BJ (cell line): ENCODE measurements at regions not wholly inside any gene's neighbourhood (a gene's known extent, or its start where the extent isn't known, plus 50 kb on each side); places are given as distances from the start of the nearest gene placed in this dataset.

Experiments used
- CTCF ChIA-PET: fragments of 350-600 bp; formaldehyde crosslinking; extraction: SDS; loops from one replicate; lab custom pipeline; 2021; ENCODE audit warnings: antibody characterized with exemption, inconsistent platforms; lab: Yijun Ruan, JAX
- POLR2A ChIA-PET: fragments of 300-600 bp; sonication (Branson Sonifier 250); formaldehyde crosslinking; extraction: SDS; loops from one replicate; lab custom pipeline; 2021; ENCODE audit warnings: antibody characterized with exemption; lab: Charles Lee
- DNase-seq: peaks from one replicate; pipeline ENCODE4 v3.0.0-alpha.2; 2011; ENCODE audit warnings: low read depth
- H3K27me3 ChIP-seq: 2 replicates; pipeline ENCODE4 v1.6.0; 2011; ENCODE audit warnings: low read length; ENCODE audit not compliant: control insufficient read depth, insufficient read depth
- H3K36me3 ChIP-seq: 2 replicates; pipeline ENCODE4 v1.5.1; 2011; ENCODE audit warnings: low read length; ENCODE audit not compliant: control insufficient read depth, insufficient read depth
- H3K4me3 ChIP-seq: 2 replicates; pipeline ENCODE4 v1.5.1; 2011; ENCODE audit warnings: low read depth, mild to moderate bottlenecking, control low read depth, low read length
- TF ChIP-seq, protein P1 (sequence below): IDR thresholded peaks from 2 replicates; pipeline ENCODE4 v1.5.1; 2011; ENCODE audit warnings: low read depth, mild to moderate bottlenecking, control low read depth, inconsistent platforms, low read length, moderate library complexity; ENCODE audit not compliant: insufficient read depth

DNA sequence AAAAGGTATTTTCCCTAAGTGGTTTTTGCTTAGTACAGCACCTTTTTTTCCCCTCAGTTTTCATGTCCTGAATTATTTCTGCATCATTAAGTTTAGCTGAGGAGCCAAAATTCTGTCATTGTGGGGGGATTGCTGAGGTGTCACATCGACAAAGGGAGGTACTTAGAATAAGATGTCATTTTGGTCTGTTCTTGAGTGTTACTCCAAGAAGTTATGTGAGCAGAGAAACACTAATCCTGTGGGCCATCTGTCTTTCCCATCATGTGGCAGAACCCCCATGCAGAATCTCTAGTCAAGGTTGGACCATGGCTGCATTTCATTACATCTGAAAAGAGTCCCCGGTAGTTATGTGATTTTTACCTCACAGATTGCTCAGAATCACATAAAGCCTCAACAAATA lies 167.8 kb upstream of the CENPW start:
- Histone ChIP-seq H3K36me3 (no peaks in the 10 kb centered on the region), H3K27me3 (no peaks in the 10 kb centered on the region), H3K4me3 (no peak overlapping the region)
- no peak for DNase-seq
- CTCF ChIA-PET, result interaction anchor here (0.9 to 1.2 kb wide), 2 partner anchors 11 to 24 kb away, joined by 3 read pairs; no protein-coding TSS in a partner anchor
- POLR2A ChIA-PET, result no interaction called here
- TF ChIP-seq, protein P1, sequence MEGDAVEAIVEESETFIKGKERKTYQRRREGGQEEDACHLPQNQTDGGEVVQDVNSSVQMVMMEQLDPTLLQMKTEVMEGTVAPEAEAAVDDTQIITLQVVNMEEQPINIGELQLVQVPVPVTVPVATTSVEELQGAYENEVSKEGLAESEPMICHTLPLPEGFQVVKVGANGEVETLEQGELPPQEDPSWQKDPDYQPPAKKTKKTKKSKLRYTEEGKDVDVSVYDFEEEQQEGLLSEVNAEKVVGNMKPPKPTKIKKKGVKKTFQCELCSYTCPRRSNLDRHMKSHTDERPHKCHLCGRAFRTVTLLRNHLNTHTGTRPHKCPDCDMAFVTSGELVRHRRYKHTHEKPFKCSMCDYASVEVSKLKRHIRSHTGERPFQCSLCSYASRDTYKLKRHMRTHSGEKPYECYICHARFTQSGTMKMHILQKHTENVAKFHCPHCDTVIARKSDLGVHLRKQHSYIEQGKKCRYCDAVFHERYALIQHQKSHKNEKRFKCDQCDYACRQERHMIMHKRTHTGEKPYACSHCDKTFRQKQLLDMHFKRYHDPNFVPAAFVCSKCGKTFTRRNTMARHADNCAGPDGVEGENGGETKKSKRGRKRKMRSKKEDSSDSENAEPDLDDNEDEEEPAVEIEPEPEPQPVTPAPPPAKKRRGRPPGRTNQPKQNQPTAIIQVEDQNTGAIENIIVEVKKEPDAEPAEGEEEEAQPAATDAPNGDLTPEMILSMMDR, result no peak

DNA sequence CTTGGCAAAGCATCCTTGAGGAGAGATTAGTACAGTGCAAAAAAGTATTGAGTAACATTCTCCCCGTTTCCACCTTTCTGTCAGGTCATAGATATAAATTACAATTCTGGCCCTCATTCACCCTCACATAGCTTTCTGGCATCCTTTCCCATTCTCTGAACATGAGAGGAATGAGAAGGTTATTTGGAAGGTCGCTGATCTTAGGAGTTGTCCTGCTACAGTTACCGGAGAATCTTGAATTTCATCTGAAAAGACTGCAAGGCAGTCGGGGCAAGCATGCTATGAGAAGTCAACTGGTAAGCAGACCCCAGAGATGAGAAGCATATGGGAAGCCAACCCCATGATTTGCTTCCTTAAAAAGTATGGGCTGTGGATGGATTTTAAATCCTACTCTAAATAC lies 166.7 kb upstream of the CENPW start:
- ChIA-PET CTCF (interaction anchor here (1.2 kb wide), 1 partner anchor 25 kb away, joined by 3 read pairs; no protein-coding TSS in a partner anchor), POLR2A (no interaction called here)
- TF ChIP-seq, protein P1, result no peak
- no peak for DNase-seq
- H3K27me3 ChIP-seq, result peaks cover 1% of the 10 kb centered on the region; the same call in 1 of the 2 replicates
- H3K36me3 ChIP-seq, result no peaks in the 10 kb centered on the region
- H3K4me3 ChIP-seq, result no peak overlapping the region

DNA sequence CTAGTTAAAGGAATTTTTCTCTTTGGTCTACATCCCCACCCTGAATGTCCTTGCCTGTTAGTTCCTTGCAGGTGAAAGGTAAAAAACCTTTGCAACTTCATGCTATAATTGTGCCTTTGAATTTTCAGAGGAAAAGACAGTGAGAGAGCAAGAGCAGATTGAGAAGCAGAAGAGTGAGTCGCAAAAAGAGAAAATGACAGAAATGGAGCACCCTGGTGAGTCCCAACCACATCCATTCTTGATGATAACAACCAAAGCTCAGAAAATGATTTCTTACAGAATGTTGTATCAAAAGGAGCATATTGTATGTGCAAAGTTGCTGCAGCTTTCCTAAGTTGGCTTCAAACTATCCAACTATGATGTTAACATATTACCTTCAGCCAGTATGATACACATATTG lies 165.2 kb upstream of the CENPW start:
- no peak overlapping the region for H3K4me3 ChIP-seq
- DNase-seq, result no peak
- ChIA-PET CTCF (interaction anchor here (0.5 to 2.0 kb wide), 3 partner anchors 139 to 179 kb away, joined by 3 to 11 read pairs (median 6); no protein-coding TSS in a partner anchor), POLR2A (no interaction called here)
- no peaks in the 10 kb centered on the region for H3K36me3 ChIP-seq
- H3K27me3 ChIP-seq, result peaks cover 1% of the 10 kb centered on the region; the same call in 1 of the 2 replicates
- TF ChIP-seq, protein P1, result no peak

DNA sequence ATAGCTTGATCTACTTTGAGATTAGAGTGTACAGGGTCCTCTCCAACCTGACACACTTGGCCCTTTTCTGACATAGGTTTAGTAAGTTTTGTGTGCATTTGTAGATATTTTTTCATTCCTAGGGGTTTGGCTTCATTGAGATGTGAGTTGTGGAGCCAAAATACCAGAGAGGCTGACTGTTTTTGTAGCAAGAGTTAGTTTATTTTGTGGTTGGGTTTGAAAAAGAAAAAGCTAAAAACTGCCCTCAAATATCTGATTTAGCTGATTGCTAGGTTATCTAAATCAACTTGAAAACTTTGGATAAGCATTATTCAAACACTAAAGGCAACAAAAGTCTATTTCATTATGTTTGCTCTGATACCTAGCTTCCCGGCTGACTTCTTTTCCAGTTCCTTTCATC lies 164.7 kb upstream of the CENPW start:
- TF ChIP-seq, protein P1, result no peak
- Histone ChIP-seq H3K36me3 (no peaks in the 10 kb centered on the region), H3K27me3 (peaks cover 1% of the 10 kb centered on the region; the same call in 1 of the 2 replicates), H3K4me3 (no peak overlapping the region)
- POLR2A ChIA-PET, result no interaction called here
- DNase-seq, result no peak
- CTCF ChIA-PET, result interaction anchor here (0.5 to 2.0 kb wide), 4 partner anchors 14 to 180 kb away, joined by 3 to 11 read pairs (median 5); no protein-coding TSS in a partner anchor

DNA sequence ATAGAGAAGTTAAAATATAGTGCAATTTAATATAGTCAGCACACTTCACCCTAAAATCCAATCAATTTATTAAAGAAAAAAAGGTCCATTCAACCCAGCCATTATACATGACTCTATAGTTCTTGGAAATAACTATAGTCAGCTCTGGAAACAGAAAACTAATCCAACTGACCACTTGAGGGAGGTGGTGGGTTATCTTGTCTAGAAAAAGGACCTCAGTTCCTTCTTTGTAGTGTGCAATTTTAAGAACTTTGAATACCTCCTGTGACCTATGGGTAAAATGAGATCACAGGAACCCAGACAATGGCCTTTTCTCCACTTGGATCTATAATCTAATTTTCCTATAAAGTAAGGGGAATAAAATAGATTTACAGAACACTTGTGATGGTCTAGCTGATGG lies 163.6 kb upstream of the CENPW start:
- TF ChIP-seq, protein P1, result no peak
- Histone ChIP-seq H3K27me3 (peaks cover 1% of the 10 kb centered on the region; the same call in 1 of the 2 replicates), H3K36me3 (no peaks in the 10 kb centered on the region), H3K4me3 (no peak overlapping the region)
- ChIA-PET CTCF (interaction anchor here (1.1 to 2.8 kb wide), 4 partner anchors 9 to 181 kb away, joined by 4 to 11 read pairs (median 6); no protein-coding TSS in a partner anchor), POLR2A (no interaction called here)
- DNase-seq, result no peak
